AG09309 (cell line): ENCODE measurements at regions not wholly inside any gene's neighbourhood (a gene's known extent, or its start where the extent isn't known, plus 50 kb on each side); places are given as distances from the start of the nearest gene placed in this dataset.

Experiments
- DNase-seq: peaks from one replicate; pipeline ENCODE4 v3.0.0-alpha.2; 2010; ENCODE audit warnings: low read depth
- H3K4me3 ChIP-seq: 2 replicates; pipeline ENCODE4 v1.5.1; 2011; ENCODE audit warnings: mild to moderate bottlenecking, low read depth, low read length, moderate library complexity; ENCODE audit not compliant: control insufficient read depth
- CTCF ChIP-seq: IDR thresholded peaks from 2 replicates; pipeline ENCODE4 v1.5.1; 2011; ENCODE audit warnings: mild to moderate bottlenecking, low read depth, low read length, inconsistent platforms; ENCODE audit not compliant: insufficient read depth, control insufficient read depth; ENCODE audit errors: missing control alignments

DNA sequence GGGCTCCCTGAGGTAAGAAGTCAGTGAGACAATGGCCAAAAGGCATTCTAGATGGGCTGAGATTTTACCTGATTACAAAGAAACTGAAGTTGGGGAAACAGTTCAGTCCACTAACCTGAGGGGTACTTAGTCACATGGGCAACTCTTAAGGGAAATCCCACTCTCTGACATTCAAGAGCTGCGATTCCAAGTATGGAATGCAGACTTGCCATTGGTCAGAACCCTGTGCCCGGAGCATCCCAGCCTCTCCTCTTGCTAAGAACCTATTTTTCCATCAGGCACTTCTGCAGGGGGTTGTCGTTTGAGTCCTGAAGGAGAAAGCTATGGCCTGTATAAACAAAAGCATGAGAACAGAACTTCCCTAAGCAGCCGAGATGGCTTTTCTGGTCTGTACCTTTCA is 434.9 kb upstream of the DAB1 start:
- TF ChIP-seq CTCF, result no peak
- H3K4me3 ChIP-seq, result no peak overlapping the region
- no peak for DNase-seq

DNA sequence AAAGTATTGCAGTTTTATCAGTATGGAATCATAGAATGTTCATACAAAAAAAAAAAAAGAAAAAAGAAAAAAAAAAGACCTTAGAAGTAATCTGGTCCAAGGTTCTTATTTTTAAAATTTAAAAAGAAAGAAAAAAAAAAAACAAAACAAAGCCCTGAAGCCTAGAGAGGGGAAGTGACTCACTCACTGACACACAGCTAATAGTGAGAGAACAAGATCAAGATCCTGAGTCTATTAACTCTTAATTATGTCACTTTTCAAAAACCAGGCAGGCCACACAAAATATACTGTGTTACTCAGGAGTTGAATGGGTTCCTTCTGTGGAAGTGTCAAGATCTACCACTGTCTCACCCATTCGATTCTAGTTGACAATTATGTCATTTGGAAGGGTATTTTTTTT is 433.9 kb upstream of the DAB1 start:
- DNase-seq, result no peak
- no peak for TF ChIP-seq CTCF
- H3K4me3 ChIP-seq, result no peak overlapping the region

- DNase-seq, result no peak
- TF ChIP-seq CTCF, result no peak
- no peak overlapping the region for H3K4me3 ChIP-seq
Measured at GRCh38 chr1:57854436-57854835, 430.6 kb upstream of the DAB1 start.

DNA sequence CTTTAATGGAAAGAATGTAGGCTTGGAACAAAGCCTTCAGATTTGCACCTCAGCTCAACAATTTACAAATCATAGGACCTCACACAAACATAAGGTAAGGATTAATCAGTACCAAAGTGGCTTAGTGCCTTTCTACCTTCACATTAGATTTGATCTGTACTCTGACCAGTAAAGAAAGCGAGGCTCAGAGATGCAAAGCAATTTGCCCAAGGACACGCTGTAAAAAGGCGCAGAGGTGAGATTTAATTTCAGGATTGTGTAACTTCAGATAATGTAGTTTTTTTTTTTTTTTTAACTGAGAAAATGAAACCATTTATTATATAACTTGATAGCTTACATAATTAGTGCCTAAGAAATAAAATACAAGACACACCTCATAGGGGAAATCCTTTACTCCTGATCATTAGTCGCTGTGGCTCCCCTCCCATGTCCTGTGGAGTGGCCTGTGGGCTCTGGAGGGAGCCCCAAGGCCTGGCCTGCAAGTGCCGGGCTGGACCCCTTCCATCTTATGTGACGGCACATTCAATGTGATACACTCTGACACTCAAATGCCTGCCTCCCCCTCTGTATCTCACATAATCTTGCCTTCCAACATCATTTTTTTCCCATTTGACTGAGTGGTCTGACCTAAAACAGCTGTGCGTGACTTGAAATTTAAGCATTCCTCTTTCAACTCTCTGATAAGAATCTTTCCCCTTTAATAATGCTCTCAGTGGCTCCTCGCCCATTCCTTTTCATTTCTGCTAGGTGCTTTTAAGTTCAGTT is 426.5 kb upstream of the DAB1 start:
- no peak overlapping the region for H3K4me3 ChIP-seq
- no peak for DNase-seq
- TF ChIP-seq CTCF, result no peak

DNA sequence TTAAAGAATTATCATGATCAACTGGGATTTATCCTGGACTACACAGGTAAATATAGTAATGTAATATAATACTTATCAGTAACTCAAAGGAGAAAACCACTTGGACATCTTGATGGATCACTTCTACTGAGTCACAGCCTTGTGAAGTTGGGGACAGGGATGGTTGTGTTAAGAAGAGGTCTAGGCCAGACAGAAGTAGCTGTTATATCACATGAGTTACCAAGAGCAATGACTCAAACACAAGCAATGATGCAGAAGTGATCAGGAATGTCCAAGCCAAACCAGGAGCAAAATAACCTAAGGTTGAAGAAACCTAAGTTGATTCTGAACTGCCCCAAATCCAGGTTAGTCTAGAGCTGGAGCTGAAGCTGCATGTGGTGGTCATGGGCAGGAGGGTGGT is 424.5 kb upstream of the DAB1 start:
- no peak for TF ChIP-seq CTCF
- no peak overlapping the region for H3K4me3 ChIP-seq
- DNase-seq, result no peak

DNA sequence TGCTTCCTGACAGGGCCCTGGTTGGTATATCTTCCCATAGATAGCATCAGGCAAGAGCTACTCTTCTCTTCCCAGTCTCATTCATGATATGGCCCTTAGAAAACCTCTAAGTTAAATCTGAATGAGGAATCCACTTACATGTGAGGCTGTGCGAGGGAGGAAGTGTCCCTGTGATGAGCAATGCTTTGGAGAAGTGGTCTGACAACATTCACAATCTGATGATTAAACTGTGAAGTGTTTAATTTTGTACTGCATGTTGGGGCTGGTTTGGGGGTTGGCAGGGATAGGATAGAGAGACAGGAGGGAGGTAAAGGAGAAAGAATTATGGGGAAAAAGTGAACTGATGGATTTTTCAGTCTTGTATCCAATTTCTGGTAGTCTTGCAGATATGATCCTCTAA is 421.2 kb upstream of the DAB1 start:
- no peak for TF ChIP-seq CTCF
- no peak overlapping the region for H3K4me3 ChIP-seq
- no peak for DNase-seq
